ENCODE measurements at regions not wholly inside any gene's neighbourhood (a gene's known extent, or its start where the extent isn't known, plus 50 kb on each side); places are given as distances from the start of the nearest gene placed in this dataset.

- Histone ChIP-seq H3K27me3 (no peaks in the 10 kb centered on the region), H3K9me3 (no peaks in the 10 kb centered on the region), H3K36me3 (no peaks in the 10 kb centered on the region), H3K4me3 (no peak overlapping the region), H3K4me1 (no peaks in the 10 kb centered on the region), H3K27ac (no peak overlapping the region)
- no peak for TF ChIP-seq EP300 (IDR thresholded peaks at IDR 0.05)
- TF ChIP-seq, protein P1, sequence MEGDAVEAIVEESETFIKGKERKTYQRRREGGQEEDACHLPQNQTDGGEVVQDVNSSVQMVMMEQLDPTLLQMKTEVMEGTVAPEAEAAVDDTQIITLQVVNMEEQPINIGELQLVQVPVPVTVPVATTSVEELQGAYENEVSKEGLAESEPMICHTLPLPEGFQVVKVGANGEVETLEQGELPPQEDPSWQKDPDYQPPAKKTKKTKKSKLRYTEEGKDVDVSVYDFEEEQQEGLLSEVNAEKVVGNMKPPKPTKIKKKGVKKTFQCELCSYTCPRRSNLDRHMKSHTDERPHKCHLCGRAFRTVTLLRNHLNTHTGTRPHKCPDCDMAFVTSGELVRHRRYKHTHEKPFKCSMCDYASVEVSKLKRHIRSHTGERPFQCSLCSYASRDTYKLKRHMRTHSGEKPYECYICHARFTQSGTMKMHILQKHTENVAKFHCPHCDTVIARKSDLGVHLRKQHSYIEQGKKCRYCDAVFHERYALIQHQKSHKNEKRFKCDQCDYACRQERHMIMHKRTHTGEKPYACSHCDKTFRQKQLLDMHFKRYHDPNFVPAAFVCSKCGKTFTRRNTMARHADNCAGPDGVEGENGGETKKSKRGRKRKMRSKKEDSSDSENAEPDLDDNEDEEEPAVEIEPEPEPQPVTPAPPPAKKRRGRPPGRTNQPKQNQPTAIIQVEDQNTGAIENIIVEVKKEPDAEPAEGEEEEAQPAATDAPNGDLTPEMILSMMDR (IDR thresholded peaks at IDR 0.05): no peak
- no peak for TF ChIP-seq POLR2A (IDR thresholded peaks at IDR 0.05)
- no peak for TF ChIP-seq POLR2AphosphoS5 (IDR thresholded peaks at IDR 0.05)
- no peak for DNase-seq (ENCODE audit: low spot score in 2 of 2)
Observed at GRCh38 chr10:2049560-2049959, 312.2 kb upstream of the ADARB2 start.

GRCh38 chr10:2048337-2048973 lies 311.1 kb upstream of the ADARB2 start:
- no peaks in the 10 kb centered on the region for H3K36me3 ChIP-seq
- no peaks in the 10 kb centered on the region for H3K4me1 ChIP-seq
- no peak for DNase-seq (ENCODE audit: low spot score in 2 of 2)
- no peaks in the 10 kb centered on the region for H3K9me3 ChIP-seq
- H3K27ac ChIP-seq: no peak overlapping the region
- no peaks in the 10 kb centered on the region for H3K27me3 ChIP-seq
- WGBS: 62% methylated on average over 5 of the region's 5 CpGs
- TF ChIP-seq, protein P1 (IDR thresholded peaks at IDR 0.05): no peak
- TF ChIP-seq EP300 (IDR thresholded peaks at IDR 0.05) (no peak), POLR2AphosphoS5 (IDR thresholded peaks at IDR 0.05) (no peak), POLR2A (IDR thresholded peaks at IDR 0.05) (no peak)
- H3K4me3 ChIP-seq: no peak overlapping the region

DNA sequence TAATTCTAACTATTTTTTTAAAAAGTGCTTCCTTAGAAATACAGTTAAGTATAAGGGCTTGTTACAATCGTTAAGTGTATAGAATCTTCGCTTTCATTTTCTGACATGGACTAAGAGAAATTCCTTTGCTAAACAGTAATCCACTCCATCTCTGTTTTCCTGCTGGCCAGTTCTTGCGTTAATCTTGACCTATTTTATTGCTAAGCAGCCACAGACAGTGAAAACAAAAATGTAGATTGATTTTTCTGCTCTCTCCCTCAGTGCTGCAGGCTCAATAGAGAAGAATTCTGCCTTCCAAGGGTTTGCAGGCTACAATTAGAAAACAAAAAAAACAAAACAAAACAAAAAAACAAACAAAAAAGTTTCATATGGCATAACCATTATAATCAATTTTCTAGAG lies 310.4 kb upstream of the ADARB2 start:
- TF ChIP-seq POLR2A (IDR thresholded peaks at IDR 0.05): no peak
- TF ChIP-seq POLR2AphosphoS5 (IDR thresholded peaks at IDR 0.05): no peak
- TF ChIP-seq, protein P1 (IDR thresholded peaks at IDR 0.05): no peak
- TF ChIP-seq EP300 (IDR thresholded peaks at IDR 0.05): no peak
- no peak for DNase-seq (ENCODE audit: low spot score in 2 of 2)
- H3K4me3 ChIP-seq: no peak overlapping the region
- H3K4me1 ChIP-seq: no peaks in the 10 kb centered on the region
- no peaks in the 10 kb centered on the region for H3K27me3 ChIP-seq
- WGBS: 58% methylated on average over 3 of the region's 3 CpGs
- H3K36me3 ChIP-seq: no peaks in the 10 kb centered on the region
- H3K27ac ChIP-seq: no peak overlapping the region
- H3K9me3 ChIP-seq: no peaks in the 10 kb centered on the region

DNA sequence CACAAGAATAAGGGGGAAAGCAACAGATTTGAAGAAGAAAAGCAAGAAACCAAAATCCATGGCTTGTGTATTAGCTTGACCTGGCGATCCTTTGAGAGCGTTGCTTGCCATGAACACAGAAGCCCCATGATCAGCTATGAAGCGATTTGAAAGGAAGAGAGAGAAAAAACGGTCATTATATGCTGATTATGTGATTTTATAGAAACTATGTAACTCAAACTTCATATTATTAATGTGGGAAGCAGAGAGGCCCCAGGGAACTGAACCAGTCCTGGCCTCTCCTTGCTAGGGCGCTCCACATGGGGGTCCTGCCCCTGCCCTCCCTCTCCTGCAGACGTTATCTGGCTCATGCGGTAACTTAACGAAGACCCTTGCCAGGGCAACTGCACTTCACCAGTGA lies 306.1 kb upstream of the ADARB2 start:
- Histone ChIP-seq H3K4me3 (no peak overlapping the region), H3K4me1 (no peaks in the 10 kb centered on the region), H3K27ac (no peak overlapping the region), H3K9me3 (no peaks in the 10 kb centered on the region), H3K36me3 (no peaks in the 10 kb centered on the region), H3K27me3 (no peaks in the 10 kb centered on the region)
- DNase-seq (ENCODE audit: low spot score in 2 of 2): no peak
- TF ChIP-seq POLR2AphosphoS5 (IDR thresholded peaks at IDR 0.05): no peak
- TF ChIP-seq, protein P1 (IDR thresholded peaks at IDR 0.05): no peak
- no peak for TF ChIP-seq EP300 (IDR thresholded peaks at IDR 0.05)
- no peak for TF ChIP-seq POLR2A (IDR thresholded peaks at IDR 0.05)
- 89% methylated on average over 8 of the region's 8 CpGs for WGBS

DNA sequence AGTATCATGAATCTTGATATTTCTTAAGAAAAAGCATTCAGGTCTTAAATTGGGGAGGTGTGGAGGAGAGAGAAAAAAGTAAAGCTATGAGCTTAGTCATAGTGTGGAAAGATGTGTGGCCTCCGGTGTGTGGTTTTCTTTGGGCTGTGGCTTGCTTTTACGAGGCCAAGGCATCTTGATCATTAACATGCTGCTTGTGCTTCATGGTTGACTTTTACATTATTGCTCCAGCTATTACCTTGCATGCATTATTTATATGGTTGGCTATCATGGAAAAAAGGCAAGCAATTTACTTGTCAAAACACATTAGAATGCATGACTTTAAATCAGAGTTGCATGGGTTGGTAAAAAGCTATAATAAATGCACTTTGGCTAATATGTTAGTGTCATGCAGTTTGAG lies 300.7 kb upstream of the ADARB2 start:
- no peak overlapping the region for H3K4me3 ChIP-seq
- H3K27me3 ChIP-seq: no peaks in the 10 kb centered on the region
- no peak overlapping the region for H3K27ac ChIP-seq
- H3K4me1 ChIP-seq: no peaks in the 10 kb centered on the region
- H3K36me3 ChIP-seq: no peaks in the 10 kb centered on the region
- TF ChIP-seq POLR2AphosphoS5 (IDR thresholded peaks at IDR 0.05): no peak
- no peak for TF ChIP-seq EP300 (IDR thresholded peaks at IDR 0.05)
- TF ChIP-seq, protein P1 (IDR thresholded peaks at IDR 0.05): no peak
- no peak for TF ChIP-seq POLR2A (IDR thresholded peaks at IDR 0.05)
- WGBS: 80% methylated on average over 2 of the region's 2 CpGs
- H3K9me3 ChIP-seq: no peaks in the 10 kb centered on the region
- no peak for DNase-seq (ENCODE audit: low spot score in 2 of 2)

All from suprapubic skin (tissue), 4 donors.